ENCODE measurements at regions not wholly inside any gene's neighbourhood (a gene's known extent, or its start where the extent isn't known, plus 50 kb on each side); places are given as distances from the start of the nearest gene placed in this dataset.
"Not testable (repeated sequence)": the region's sequence is repeated elsewhere in the genome, so short reads cannot be mapped to it uniquely, and the experiment has no call there.

- DNase-seq (ENCODE audit: low spot score): no peak
Measured at GRCh38 chr3:88677298-88677697, 430.1 kb upstream of the EPHA3 start.

- no peak for DNase-seq (ENCODE audit: low spot score)
Measured at GRCh38 chr3:88678747-88679146, 428.7 kb upstream of the EPHA3 start.

- DNase-seq (ENCODE audit: low spot score): no peak
Measured at GRCh38 chr3:88690287-88690686, 417.1 kb upstream of the EPHA3 start.

GRCh38 chr3:88691081-88691480 is 416.3 kb upstream of the EPHA3 start:
- no peak for DNase-seq (ENCODE audit: low spot score)

GRCh38 chr3:88703501-88704059 is 403.8 kb upstream of the EPHA3 start:
- no peak for DNase-seq (ENCODE audit: low spot score)

GRCh38 chr3:88704338-88704737 is 403.1 kb upstream of the EPHA3 start:
- no peak for DNase-seq (ENCODE audit: low spot score)

- DNase-seq (ENCODE audit: low spot score): no peak
Measured at GRCh38 chr3:88707837-88708236, 399.6 kb upstream of the EPHA3 start.

- DNase-seq (ENCODE audit: low spot score): no peak
Measured at GRCh38 chr3:88712552-88712951, 394.9 kb upstream of the EPHA3 start.

- DNase-seq (ENCODE audit: low spot score): no peak
Measured at GRCh38 chr3:88713233-88713691, 394.2 kb upstream of the EPHA3 start.

- no peak for DNase-seq (ENCODE audit: low spot score)
Measured at GRCh38 chr3:88725440-88726165, 381.8 kb upstream of the EPHA3 start.

- no peak for DNase-seq (ENCODE audit: low spot score)
Measured at GRCh38 chr3:88732186-88732585, 375.2 kb upstream of the EPHA3 start.

- DNase-seq (ENCODE audit: low spot score): no peak
Measured at GRCh38 chr3:88742106-88742505, 365.3 kb upstream of the EPHA3 start.

- no peak for DNase-seq (ENCODE audit: low spot score)
Measured at GRCh38 chr3:88742674-88743507, 364.5 kb upstream of the EPHA3 start.

GRCh38 chr3:88744896-88745295 is 362.5 kb upstream of the EPHA3 start:
- DNase-seq (ENCODE audit: low spot score): no peak

GRCh38 chr3:88747145-88747544 is 360.3 kb upstream of the EPHA3 start:
- DNase-seq (ENCODE audit: low spot score): not testable (repeated sequence)

- no peak for DNase-seq (ENCODE audit: low spot score)
Measured at GRCh38 chr3:88758676-88759075, 348.7 kb upstream of the EPHA3 start.

GRCh38 chr3:88767746-88768145 is 339.7 kb upstream of the EPHA3 start:
- DNase-seq (ENCODE audit: low spot score): no peak

GRCh38 chr3:88773766-88774165 is 333.7 kb upstream of the EPHA3 start:
- no peak for DNase-seq (ENCODE audit: low spot score)

- DNase-seq (ENCODE audit: low spot score): no peak
Measured at GRCh38 chr3:88775026-88775690, 332.3 kb upstream of the EPHA3 start.

- DNase-seq (ENCODE audit: low spot score): no peak
Measured at GRCh38 chr3:88779482-88779881, 327.9 kb upstream of the EPHA3 start.

GRCh38 chr3:88784925-88785324 is 322.5 kb upstream of the EPHA3 start:
- DNase-seq (ENCODE audit: low spot score): no peak

GRCh38 chr3:88785841-88786240 is 321.6 kb upstream of the EPHA3 start:
- DNase-seq (ENCODE audit: low spot score): no peak

All from pons (tissue), 1 donor.